Activated CD8-positive, alpha-beta memory T cell treated with anti-CD3 and anti-CD28 coated beads for 4 hours (primary cell): ENCODE measurements at regions not wholly inside any gene's neighbourhood (a gene's known extent, or its start where the extent isn't known, plus 50 kb on each side); places are given as distances from the start of the nearest gene placed in this dataset.

Experiments used
- DNase-seq, 2 donors: peaks; one replicate each; pipeline ENCODE4 v3.0.0-alpha.2; 2020; ENCODE audit warnings: low read depth in 2 of 2

DNA sequence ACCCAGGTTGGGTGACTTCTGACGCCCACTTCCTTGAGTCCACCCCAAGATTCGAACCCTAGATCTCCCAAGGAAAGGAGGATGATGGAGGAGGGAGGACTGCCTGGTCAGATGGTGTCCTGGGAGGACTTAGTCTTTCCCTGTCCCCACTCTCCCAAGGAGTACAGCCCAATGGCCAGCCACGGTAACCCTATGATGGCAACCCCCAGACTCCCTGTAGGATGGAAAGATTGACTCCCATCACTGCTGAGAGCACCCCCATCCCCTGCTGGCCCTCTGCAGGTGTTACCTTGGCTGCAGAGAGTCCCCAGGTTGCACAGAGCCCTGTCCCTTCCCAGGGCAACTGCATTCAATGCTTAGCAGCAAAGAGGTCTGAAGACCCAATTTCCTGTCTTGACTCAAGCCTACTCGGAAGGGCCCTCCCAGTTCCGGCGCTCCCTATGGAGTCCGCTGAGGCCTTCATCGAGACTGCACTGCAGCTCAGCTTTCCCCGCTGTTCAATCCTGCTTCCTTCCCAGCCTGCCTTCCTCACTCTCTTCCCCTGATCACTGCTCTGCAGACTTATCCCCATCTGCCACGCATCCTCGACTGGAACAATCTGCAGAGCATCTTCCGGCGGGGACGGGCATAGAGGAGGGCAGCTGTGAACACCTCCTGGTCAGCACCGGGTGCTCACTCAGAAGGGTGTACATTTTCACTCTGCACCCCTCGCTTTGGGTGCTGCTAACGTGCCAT is 50.8 kb upstream of the OCM2 start:
- no peak for DNase-seq

DNA sequence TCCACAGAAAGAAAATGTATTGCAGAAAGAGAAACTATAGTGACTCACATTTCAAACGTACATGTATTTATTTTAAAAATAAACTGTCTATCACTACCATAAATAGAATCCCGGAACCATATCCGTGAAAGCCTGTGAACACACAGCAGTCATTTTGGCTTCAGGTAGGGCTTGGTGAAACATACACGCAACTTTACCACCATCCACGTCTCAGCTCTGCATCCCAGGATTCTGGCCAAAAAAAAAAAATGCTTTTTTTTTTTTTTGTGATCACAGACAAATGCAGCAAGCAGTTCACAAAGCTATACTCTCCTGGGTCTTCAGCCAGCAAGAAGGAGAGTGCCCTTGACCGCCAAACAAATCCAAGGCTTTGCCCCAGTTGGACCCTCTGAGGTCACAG is 56.8 kb upstream of the OCM2 start:
- DNase-seq: no peak

DNA sequence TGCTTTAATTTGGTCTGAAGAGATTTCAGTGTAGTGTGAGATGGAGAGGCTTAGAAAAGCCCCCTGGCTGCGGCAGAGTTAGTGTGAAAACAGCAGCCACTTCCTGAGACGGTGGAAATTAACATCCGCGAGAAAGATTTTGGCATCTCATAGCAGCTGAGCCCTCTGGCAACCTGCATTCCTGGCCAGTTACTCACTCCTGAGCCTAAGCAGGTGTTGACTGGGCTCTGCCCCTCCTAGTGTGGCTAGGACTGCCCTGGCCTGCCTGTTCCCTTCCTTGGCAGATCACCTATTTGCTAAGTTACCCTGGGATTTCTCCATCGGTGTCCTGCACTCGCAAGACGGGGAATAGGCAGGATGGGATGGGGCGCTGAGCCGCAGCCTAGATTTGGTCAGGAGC is 57.6 kb upstream of the LMTK2 start:
- no peak for DNase-seq

DNA sequence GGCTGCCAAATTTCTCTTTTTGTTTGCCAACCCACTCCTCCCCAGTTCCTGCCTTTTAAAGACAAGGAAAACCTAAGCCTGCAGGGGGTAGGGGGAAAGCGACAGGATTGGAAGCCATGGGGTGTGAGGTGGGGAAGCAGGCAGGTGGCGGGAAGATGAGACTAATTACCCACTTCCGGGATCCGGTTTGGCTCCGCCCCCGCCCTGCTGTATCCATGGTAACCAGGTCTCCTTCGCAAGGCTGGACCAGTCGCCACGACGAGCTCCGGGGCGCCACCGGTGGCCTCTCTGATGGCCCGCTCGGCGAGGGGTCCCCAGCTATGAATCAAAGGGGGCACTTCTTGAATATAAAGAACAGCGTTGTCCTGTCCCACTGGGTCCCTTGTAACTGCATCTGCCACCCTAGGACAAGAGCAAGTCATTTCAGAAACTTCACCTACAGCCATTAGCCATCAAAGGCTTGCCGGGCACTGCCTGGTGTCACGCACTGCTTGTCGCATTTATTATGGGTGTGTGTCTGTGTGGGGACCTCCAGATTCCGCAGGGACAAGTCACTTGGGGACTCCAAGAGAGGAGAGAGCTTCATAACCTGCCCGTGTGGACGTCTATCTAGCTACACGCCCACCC is 55.4 kb upstream of the LMTK2 start:
- peak; percentile 4 to 18 for DNase-seq

DNA sequence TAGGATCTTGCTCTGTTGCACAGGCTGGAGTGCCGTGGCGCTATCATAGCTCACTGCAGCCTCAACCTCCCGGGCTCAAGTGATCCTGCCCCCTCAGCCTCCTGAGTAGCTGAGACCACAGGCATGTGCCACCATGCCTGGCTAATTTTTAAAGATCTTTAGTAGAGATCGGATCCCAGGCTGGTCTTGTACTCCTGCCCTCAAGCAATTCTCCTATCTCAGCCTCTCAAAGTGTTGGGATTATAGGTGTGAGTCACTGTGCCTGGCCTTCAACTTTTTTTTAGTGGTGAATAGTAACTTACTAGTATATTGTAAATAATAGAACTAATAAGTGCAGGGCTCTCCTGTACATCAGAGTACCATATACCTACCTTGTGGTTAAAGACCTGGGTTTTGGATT is 52.1 kb upstream of the LMTK2 start:
- DNase-seq: no peak

GRCh38 chr7:98056580-98056979 is 50.1 kb upstream of the LMTK2 start:
- no peak for DNase-seq
